Uterus (tissue), 2 donors: ENCODE measurements at regions not wholly inside any gene's neighbourhood (a gene's known extent, or its start where the extent isn't known, plus 50 kb on each side); places are given as distances from the start of the nearest gene placed in this dataset.

Source experiments
- POLR2A ChIP-seq, 2 donors: fragments of 450-650 bp; IDR thresholded peaks; one replicate each; pipeline ENCODE4 v1.6.1; 2016; ENCODE audit warnings: antibody characterized with exemption in 2 of 2, mild to moderate bottlenecking in 1 of 2, moderate library complexity in 1 of 2
- TF ChIP-seq, protein P1 (sequence below), 4 experiments: fragments of 200-600 bp in 2 of 4; fragments of 450-650 bp in 2 of 4; sonication (generic) in 2 of 4; IDR thresholded peaks; one replicate each; pipeline ENCODE4 v1.5.1; 2016 to 2019; ENCODE audit warnings: antibody characterized with exemption in 4 of 4, mild to moderate bottlenecking in 2 of 4, moderate library complexity in 1 of 4

- TF ChIP-seq, protein P1, sequence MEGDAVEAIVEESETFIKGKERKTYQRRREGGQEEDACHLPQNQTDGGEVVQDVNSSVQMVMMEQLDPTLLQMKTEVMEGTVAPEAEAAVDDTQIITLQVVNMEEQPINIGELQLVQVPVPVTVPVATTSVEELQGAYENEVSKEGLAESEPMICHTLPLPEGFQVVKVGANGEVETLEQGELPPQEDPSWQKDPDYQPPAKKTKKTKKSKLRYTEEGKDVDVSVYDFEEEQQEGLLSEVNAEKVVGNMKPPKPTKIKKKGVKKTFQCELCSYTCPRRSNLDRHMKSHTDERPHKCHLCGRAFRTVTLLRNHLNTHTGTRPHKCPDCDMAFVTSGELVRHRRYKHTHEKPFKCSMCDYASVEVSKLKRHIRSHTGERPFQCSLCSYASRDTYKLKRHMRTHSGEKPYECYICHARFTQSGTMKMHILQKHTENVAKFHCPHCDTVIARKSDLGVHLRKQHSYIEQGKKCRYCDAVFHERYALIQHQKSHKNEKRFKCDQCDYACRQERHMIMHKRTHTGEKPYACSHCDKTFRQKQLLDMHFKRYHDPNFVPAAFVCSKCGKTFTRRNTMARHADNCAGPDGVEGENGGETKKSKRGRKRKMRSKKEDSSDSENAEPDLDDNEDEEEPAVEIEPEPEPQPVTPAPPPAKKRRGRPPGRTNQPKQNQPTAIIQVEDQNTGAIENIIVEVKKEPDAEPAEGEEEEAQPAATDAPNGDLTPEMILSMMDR (IDR thresholded peaks at IDR 0.05) = no peak
- no peak for TF ChIP-seq POLR2A (IDR thresholded peaks at IDR 0.05)
These were observed 419.3 kb downstream of the MATN1 start for GRCh38 chr1:30304080-30304479.
